ENCODE measurements at regions not wholly inside any gene's neighbourhood (a gene's known extent, or its start where the extent isn't known, plus 50 kb on each side); places are given as distances from the start of the nearest gene placed in this dataset.

DNA sequence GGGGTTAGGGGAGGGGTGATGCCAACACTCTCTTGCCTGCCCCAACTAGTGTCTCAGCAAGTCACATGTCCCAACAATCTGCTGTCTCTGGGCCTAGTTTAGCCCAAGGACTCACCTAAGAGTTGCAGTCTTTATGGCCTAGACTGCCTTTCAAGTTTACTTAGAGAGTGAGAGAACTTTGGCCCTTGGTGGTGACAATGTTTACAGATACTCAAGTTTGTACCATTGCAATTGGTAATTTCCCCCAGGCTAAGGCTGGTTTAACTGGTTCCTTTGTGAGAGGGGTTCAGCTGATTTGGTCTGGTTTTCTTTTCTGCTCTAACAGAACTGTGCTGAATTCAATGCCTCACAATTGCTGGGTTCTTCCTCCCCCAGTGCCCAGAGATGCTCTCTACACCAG, 1279.9 kb upstream of the EYS start (continued):
- TF ChIP-seq, protein P1, sequence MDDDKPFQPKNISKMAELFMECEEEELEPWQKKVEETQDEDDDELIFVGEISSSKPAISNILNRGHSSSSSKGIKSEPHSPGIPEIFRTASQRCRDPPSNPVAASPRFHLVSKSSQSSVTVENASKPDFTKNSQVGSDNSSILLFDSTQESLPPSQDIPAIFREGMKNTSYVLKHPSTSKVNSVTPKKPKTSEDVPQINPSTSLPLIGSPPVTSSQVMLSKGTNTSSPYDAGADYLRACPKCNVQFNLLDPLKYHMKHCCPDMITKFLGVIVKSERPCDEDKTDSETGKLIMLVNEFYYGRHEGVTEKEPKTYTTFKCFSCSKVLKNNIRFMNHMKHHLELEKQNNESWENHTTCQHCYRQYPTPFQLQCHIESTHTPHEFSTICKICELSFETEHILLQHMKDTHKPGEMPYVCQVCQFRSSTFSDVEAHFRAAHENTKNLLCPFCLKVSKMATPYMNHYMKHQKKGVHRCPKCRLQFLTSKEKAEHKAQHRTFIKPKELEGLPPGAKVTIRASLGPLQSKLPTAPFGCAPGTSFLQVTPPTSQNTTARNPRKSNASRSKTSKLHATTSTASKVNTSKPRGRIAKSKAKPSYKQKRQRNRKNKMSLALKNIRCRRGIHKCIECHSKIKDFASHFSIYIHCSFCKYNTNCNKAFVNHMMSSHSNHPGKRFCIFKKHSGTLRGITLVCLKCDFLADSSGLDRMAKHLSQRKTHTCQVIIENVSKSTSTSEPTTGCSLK (tag by site-specific recombination; IDR thresholded peaks at IDR 0.05): no peak
- TF ChIP-seq, protein P2, sequence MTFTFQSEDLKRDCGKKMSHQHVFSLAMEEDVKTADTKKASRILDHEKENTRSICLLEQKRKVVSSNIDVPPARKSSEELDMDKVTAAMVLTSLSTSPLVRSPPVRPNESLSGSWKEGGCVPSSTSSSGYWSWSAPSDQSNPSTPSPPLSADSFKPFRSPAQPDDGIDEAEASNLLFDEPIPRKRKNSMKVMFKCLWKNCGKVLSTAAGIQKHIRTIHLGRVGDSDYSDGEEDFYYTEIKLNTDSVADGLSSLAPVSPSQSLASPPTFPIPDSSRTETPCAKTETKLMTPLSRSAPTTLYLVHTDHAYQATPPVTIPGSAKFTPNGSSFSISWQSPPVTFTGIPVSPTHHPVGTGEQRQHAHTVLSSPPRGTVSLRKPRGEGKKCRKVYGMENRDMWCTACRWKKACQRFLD (tag by site-specific recombination; IDR thresholded peaks at IDR 0.05): no peak
- TF ChIP-seq ZNF214 (tag by site-specific recombination; IDR thresholded peaks at IDR 0.05; ENCODE audit: borderline replicate concordance) (no peak), ZNF621 (tag by site-specific recombination; IDR thresholded peaks at IDR 0.05) (no peak), EGR2 (tag by site-specific recombination; IDR thresholded peaks at IDR 0.05; ENCODE audit: low read depth) (no peak)
- TF ChIP-seq, protein P3, sequence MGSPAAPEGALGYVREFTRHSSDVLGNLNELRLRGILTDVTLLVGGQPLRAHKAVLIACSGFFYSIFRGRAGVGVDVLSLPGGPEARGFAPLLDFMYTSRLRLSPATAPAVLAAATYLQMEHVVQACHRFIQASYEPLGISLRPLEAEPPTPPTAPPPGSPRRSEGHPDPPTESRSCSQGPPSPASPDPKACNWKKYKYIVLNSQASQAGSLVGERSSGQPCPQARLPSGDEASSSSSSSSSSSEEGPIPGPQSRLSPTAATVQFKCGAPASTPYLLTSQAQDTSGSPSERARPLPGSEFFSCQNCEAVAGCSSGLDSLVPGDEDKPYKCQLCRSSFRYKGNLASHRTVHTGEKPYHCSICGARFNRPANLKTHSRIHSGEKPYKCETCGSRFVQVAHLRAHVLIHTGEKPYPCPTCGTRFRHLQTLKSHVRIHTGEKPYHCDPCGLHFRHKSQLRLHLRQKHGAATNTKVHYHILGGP (tag by site-specific recombination; IDR thresholded peaks at IDR 0.05): no peak
- TF ChIP-seq, protein P4, sequence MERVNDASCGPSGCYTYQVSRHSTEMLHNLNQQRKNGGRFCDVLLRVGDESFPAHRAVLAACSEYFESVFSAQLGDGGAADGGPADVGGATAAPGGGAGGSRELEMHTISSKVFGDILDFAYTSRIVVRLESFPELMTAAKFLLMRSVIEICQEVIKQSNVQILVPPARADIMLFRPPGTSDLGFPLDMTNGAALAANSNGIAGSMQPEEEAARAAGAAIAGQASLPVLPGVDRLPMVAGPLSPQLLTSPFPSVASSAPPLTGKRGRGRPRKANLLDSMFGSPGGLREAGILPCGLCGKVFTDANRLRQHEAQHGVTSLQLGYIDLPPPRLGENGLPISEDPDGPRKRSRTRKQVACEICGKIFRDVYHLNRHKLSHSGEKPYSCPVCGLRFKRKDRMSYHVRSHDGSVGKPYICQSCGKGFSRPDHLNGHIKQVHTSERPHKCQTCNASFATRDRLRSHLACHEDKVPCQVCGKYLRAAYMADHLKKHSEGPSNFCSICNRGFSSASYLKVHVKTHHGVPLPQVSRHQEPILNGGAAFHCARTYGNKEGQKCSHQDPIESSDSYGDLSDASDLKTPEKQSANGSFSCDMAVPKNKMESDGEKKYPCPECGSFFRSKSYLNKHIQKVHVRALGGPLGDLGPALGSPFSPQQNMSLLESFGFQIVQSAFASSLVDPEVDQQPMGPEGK (tag by site-specific recombination; IDR thresholded peaks at IDR 0.05): no peak
- TF ChIP-seq, protein P5, sequence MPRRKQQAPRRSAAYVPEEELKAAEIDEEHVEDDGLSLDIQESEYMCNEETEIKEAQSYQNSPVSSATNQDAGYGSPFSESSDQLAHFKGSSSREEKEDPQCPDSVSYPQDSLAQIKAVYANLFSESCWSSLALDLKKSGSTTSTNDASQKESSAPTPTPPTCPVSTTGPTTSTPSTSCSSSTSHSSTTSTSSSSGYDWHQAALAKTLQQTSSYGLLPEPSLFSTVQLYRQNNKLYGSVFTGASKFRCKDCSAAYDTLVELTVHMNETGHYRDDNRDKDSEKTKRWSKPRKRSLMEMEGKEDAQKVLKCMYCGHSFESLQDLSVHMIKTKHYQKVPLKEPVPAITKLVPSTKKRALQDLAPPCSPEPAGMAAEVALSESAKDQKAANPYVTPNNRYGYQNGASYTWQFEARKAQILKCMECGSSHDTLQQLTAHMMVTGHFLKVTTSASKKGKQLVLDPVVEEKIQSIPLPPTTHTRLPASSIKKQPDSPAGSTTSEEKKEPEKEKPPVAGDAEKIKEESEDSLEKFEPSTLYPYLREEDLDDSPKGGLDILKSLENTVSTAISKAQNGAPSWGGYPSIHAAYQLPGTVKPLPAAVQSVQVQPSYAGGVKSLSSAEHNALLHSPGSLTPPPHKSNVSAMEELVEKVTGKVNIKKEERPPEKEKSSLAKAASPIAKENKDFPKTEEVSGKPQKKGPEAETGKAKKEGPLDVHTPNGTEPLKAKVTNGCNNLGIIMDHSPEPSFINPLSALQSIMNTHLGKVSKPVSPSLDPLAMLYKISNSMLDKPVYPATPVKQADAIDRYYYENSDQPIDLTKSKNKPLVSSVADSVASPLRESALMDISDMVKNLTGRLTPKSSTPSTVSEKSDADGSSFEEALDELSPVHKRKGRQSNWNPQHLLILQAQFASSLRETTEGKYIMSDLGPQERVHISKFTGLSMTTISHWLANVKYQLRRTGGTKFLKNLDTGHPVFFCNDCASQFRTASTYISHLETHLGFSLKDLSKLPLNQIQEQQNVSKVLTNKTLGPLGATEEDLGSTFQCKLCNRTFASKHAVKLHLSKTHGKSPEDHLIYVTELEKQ (tag by site-specific recombination; IDR thresholded peaks at IDR 0.05; ENCODE audit: borderline replicate concordance): no peak

DNA sequence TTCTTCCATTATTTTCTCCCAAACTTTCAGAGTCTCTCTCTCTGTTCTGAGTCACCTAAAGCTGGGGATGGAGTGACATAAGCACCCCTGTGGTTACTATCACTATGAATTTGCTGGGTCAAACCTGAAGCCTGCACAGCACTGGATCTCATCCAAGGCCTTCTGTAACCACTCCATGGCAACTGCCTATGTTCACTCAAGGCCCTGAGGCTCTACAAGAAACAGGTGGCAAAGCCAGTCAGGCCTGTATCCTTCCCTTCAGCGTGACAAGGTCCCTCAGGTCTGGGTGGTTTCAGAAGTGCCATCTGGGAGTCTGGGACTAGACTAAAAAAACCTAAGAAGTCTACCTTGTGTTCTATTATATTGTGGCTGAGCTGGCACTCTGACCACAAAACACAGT, 1278.8 kb upstream of the EYS start:
- Histone ChIP-seq H3K36me3 (ENCODE audit: control insufficient read depth in 2 of 2, insufficient read depth in 1 of 2, low read length in 2 of 2) (no peaks in the 10 kb centered on the region), H3K4me1 (ENCODE audit: control insufficient read depth, insufficient read depth, low read length) (no peaks in the 10 kb centered on the region), H3K9me3 (ENCODE audit: control insufficient read depth, insufficient read depth, low read depth, low read length) (no peaks in the 10 kb centered on the region), H3K27ac (ENCODE audit: extremely low read depth, low read depth, low read length) (no peak overlapping the region), H3K4me3 (ENCODE audit: low read depth, low read length) (no peak overlapping the region)
- ChIA-PET POLR2A (no interaction called here), CTCF (no interaction called here)
- no peak for TF ChIP-seq ZNF404 (tag by site-specific recombination; IDR thresholded peaks at IDR 0.05)
- TF ChIP-seq, protein P6, sequence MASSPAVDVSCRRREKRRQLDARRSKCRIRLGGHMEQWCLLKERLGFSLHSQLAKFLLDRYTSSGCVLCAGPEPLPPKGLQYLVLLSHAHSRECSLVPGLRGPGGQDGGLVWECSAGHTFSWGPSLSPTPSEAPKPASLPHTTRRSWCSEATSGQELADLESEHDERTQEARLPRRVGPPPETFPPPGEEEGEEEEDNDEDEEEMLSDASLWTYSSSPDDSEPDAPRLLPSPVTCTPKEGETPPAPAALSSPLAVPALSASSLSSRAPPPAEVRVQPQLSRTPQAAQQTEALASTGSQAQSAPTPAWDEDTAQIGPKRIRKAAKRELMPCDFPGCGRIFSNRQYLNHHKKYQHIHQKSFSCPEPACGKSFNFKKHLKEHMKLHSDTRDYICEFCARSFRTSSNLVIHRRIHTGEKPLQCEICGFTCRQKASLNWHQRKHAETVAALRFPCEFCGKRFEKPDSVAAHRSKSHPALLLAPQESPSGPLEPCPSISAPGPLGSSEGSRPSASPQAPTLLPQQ (tag by site-specific recombination; IDR thresholded peaks at IDR 0.05): no peak
- no peak for TF ChIP-seq FEZF1 (tag by site-specific recombination; IDR thresholded peaks at IDR 0.05)
- no peak for TF ChIP-seq ZNF274 (IDR thresholded peaks at IDR 0.05; ENCODE audit: low read length)
- TF ChIP-seq ZNF274 (tag by site-specific recombination; IDR thresholded peaks at IDR 0.05; ENCODE audit: borderline replicate concordance): no peak
- TF ChIP-seq KLF7 (tag by site-specific recombination; IDR thresholded peaks at IDR 0.05; ENCODE audit: borderline replicate concordance): no peak
- no peak for TF ChIP-seq PRDM1 (tag by site-specific recombination; IDR thresholded peaks at IDR 0.05)
- no peak for TF ChIP-seq ZNF133 (tag by site-specific recombination; IDR thresholded peaks at IDR 0.05)
- TF ChIP-seq, protein P7, sequence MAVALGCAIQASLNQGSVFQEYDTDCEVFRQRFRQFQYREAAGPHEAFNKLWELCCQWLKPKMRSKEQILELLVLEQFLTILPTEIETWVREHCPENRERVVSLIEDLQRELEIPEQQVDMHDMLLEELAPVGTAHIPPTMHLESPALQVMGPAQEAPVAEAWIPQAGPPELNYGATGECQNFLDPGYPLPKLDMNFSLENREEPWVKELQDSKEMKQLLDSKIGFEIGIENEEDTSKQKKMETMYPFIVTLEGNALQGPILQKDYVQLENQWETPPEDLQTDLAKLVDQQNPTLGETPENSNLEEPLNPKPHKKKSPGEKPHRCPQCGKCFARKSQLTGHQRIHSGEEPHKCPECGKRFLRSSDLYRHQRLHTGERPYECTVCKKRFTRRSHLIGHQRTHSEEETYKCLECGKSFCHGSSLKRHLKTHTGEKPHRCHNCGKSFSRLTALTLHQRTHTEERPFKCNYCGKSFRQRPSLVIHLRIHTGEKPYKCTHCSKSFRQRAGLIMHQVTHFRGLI (tag by site-specific recombination; IDR thresholded peaks at IDR 0.05): no peak

Measured in HEK293 (cell line).